ENCODE measurements at regions not wholly inside any gene's neighbourhood (a gene's known extent, or its start where the extent isn't known, plus 50 kb on each side); places are given as distances from the start of the nearest gene placed in this dataset.

DNA sequence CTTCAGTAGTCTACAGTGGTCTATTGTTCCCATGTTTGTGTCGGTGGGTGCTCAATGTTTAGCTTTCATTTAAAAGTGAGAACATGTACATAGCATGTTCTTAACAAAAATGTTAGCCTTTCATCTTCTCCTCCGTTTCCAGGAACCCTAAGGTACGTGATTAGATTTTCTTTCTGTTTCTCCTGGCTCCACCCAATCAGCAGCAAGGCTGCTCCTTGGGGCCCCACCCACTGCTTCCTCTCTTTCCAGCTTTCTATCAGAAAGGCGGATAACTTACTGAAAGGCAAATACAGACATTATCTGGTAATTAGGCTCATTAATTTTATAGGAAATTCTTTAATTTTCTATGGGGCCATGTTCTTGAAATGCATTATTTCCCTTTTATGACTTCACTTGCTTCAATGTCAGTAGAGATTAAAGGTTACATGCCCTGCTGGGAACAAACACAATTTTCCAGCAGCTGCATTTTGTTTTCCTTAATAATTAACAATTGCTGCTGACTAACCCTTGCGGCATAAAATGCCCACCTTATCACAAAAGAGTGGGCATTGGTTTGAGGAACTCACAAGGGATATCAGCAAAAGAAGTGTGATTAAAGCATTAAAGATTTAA lies 324.9 kb upstream of the SNX7 start:
- DNase-seq (ENCODE audit: low read depth in 3 of 3, low spot score in 2 of 3): peak in 1 of 3 donors; percentile 6

DNA sequence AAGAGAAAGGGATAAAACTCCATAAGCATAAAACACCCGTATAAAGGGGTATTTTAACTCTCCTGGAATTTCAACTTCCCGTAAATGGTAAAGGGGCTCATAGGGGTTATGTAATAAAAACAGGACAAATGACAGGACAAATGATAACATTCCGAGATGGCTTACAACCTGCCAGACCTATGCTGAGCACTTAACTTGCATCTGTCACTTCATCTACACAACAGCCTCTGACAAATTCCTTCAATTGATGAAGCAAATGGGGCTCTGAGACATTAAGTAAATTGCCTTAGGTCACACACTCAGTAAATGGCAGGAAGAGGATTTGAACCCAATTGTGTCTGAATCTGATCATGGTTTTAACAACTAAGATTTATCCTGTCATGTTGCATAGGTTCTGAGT lies 327.6 kb upstream of the SNX7 start:
- no peak for DNase-seq (ENCODE audit: low read depth in 3 of 3, low spot score in 2 of 3)

GRCh38 chr1:98333406-98333805 lies 328.1 kb upstream of the SNX7 start:
- DNase-seq (ENCODE audit: low read depth in 3 of 3, low spot score in 2 of 3): no peak

DNA sequence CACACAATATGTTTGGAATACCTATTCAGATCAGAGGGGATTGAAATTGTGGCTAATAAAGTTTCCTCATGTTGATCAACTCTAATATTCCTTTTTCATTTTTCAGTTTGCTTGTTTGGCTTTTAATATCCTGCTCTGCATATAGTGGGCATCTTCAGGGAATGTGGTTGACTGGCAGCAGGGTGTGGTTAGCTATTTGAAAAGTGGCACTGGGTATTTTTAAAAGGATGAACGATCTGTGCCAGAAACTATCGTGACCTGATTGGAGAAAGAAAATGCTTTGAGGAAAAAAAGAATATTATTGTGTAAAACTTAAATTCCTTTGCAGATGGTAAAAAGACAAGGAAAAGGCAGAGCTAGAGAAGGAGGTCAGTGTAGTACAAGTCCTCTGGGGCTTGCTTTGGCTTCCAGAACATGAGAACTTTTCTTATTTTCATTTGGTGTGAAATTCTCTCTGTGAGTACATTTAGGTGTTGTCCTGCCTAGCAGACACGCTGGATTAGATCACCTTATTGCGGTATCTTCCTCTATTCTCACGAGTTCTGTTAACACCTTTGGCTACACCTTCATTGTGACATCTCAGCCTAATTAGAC lies 329.7 kb upstream of the SNX7 start:
- no peak for DNase-seq (ENCODE audit: low read depth in 3 of 3, low spot score in 2 of 3)

GRCh38 chr1:98331243-98331642 lies 330.3 kb upstream of the SNX7 start:
- DNase-seq (ENCODE audit: low read depth in 3 of 3, low spot score in 2 of 3): no peak

DNA sequence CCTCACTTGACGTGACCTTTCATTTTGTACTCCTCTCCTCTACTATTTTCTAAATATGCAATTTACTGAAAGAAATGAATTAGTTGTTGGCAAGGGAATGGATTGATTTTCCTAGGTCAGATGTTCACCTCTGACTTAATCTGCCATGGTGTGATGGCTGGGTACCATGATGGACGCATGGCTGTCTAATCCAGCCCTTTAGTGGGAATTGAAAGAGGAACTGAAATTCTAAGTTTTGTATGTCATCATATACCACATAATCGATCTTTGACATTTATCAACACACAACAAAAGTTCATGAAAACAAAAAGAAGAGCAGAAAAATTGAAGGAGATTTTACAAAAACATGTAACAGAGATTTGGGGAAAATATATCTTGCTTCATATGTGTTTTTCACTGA lies 331.3 kb upstream of the SNX7 start:
- no peak for DNase-seq (ENCODE audit: low read depth in 3 of 3, low spot score in 2 of 3)

GRCh38 chr1:98328855-98329254 lies 332.7 kb upstream of the SNX7 start:
- no peak for DNase-seq (ENCODE audit: low read depth in 3 of 3, low spot score in 2 of 3)

DNA sequence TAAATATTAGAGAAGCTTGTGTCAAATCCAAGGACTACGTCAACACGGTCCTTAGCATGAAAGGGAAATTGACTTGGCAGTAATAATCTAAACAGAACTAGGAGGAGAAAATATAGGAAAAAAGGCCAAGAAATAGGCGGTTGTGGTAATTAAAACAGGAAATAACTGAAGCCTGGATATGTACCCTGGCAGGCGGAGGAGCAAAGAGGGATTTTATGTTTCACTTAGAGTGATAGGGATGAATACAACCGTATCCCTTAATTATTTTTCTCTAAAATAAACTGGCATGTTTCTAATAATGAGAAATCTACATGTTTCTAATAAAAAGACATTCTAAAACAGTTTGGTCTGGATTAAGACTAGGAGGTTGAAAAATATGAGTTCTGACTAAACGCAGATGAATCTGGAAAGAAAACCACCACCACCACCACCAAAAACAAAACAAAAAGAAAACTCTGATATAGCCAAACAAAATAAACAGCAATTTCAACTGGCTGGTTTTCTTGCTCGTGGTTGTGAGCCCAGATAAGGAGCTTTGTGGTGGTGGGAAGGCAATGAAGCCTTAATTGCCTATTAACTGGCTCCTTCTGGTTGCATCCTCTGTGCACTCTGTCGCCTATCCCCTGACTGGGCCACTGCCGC lies 334.2 kb upstream of the SNX7 start:
- DNase-seq (ENCODE audit: low read depth in 3 of 3, low spot score in 2 of 3): no peak

DNA sequence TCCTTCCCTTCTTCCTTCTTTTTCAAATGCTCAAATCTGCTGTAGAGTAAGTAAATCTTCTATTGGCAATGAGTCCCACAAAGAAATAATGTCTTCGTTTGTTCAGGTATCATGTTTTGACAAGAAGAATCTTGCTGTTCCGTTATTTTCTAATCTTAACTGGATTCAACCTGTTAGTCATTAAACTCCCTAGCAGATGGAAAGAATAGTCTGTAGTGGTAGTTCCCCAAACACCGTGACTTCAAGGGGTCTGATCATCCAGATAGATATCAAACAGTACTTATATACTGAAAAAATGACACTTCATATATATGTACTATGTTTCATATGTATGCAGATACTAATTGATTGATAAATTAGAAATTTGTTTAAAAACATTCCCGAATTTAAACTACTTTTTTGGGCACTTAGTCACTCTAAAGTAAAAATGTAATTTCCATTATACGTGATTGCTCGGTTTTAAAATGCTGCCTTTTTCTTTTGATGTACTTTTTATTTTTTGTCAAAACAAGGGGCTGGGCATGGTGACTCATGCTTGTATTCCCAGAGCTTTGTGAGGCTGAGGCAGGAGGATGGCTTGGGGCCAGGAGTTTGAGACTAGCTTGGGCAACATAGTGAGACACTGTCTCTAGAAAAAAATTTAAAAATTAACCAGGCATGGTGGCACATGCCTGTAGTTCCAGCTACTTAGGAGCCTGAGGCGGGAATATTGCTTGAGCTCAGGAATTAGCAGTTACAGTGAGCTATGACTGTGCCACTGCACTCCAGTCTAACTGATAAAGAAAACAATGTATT lies 335.7 kb upstream of the SNX7 start:
- DNase-seq (ENCODE audit: low read depth in 3 of 3, low spot score in 2 of 3): no peak

DNA sequence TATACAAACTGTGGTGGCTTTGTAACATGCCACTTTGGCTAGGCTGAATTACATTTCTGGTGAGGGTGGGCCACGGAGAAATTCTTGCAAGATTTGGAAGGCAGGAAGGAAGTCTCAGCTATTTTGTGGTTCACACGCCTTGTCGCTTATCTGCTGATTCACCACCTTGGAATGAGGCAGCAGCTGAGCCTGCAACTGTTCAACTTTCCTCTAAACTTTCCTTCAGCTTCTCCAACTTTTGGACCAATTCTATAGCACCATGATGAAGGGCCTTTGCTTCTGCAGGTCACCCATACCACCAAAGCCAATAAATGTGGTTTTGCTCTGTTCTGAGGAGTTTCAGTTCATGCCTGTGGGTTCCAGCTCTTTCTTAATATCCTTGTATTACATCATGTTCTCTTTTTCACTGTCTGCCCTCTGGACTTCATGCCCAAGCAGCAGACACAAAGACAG lies 337.6 kb upstream of the SNX7 start:
- no peak for DNase-seq (ENCODE audit: low read depth in 3 of 3, low spot score in 2 of 3)

GRCh38 chr1:98323388-98323787 lies 338.1 kb upstream of the SNX7 start:
- no peak for DNase-seq (ENCODE audit: low read depth in 3 of 3, low spot score in 2 of 3)

DNA sequence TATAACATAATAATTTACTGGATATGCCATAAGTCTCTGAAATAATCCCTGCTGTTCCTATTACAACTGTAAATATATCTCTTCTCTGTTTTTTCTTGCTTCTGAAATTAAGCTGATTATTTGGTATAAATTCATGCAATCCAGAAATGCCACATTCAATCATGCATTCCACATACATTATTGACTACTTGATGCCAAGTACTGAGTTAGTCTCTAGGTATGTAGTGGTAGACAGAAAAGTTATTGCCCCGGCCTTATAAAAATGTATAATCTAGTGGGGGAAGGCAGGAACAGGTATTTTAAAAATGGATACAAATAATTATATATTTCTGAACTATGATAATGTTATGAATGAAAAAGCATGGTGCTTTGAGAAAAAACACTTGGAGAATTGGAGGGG lies 338.6 kb upstream of the SNX7 start:
- no peak for DNase-seq (ENCODE audit: low read depth in 3 of 3, low spot score in 2 of 3)

- no peak for DNase-seq (ENCODE audit: low read depth in 3 of 3, low spot score in 2 of 3)
Observed at GRCh38 chr1:98322086-98322485, 339.4 kb upstream of the SNX7 start.

GRCh38 chr1:98321191-98321590 lies 340.3 kb upstream of the SNX7 start:
- DNase-seq (ENCODE audit: low read depth in 3 of 3, low spot score in 2 of 3): no peak

DNA sequence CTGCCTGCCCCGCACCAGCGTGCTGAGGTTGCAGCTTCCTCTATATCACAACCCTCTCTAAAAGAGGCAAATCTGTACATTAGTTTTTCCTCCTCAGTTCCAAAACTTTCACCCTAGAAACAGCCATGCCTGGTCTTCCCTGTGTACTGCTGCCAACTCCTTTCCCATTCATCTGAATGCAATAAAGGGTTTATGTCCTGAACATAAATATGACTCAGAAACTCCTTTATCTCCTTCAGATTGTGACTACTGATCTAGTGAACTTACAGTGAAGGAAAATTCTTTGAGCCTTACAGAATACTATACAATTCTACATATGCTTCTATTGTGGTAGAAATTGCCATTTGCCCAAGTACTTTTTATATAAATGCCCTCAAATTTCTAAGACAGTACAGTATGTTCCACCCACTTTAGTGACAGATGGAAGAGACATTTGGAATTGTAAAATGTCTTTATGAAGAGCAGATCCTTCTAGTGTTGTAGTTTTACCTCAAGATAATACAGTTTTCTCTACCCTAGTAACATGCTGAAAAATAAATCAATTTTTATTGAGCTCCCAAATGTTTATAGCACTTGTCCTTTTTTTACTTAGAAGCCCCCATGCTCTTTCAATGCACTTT lies 345.1 kb upstream of the SNX7 start:
- no peak for DNase-seq (ENCODE audit: low read depth in 3 of 3, low spot score in 2 of 3)

- DNase-seq (ENCODE audit: low read depth in 3 of 3, low spot score in 2 of 3): no peak
Observed at GRCh38 chr1:98315309-98315708, 346.2 kb upstream of the SNX7 start.

GRCh38 chr1:98314601-98315000 lies 346.9 kb upstream of the SNX7 start:
- no peak for DNase-seq (ENCODE audit: low read depth in 3 of 3, low spot score in 2 of 3)

- no peak for DNase-seq (ENCODE audit: low read depth in 3 of 3, low spot score in 2 of 3)
Observed at GRCh38 chr1:98306517-98307089, 354.9 kb upstream of the SNX7 start.

DNA sequence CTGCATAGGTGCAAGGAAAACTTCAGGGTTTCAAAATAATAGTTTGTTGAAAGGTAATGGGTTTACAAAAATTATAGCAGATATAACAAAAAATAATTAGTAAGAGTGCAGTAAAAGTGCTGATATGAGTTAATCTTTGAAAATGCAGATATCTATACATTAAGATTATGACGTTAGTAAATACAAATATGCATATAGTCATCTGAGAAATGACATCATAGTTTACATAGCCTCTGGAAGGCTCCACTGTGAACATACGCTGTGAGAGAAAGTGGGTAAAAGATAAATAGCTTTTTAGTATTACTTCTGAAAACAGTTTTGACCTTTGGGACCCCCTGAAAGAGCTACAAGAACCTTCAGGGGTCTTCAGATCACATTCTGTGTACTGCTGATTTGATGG lies 356.2 kb upstream of the SNX7 start:
- DNase-seq (ENCODE audit: low read depth in 3 of 3, low spot score in 2 of 3): no peak

GRCh38 chr1:98304888-98305287 lies 356.6 kb upstream of the SNX7 start:
- no peak for DNase-seq (ENCODE audit: low read depth in 3 of 3, low spot score in 2 of 3)

DNA sequence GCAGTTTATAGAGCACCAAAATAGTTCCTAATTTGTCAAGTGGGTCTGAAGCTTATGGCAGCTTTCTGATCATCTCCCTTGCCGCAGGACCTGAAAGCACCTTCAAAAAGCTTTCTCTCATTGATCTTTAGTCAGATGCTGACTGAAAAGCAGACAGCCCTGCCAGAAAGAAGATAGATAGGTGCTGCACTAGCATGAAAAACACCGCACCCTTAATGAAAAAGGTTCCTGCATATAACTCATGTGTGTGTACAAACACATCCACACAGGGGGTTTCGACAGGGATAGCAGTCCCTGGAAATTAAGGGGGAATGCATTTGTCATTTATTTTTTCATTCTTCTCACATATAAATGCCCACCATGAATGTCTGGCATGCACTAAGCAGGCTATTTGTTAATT lies 361.7 kb upstream of the SNX7 start:
- DNase-seq (ENCODE audit: low read depth in 3 of 3, low spot score in 2 of 3): no peak

Measured in right renal cortex interstitium (tissue), 3 donors.